DMS 273 (cell line): ENCODE measurements at regions not wholly inside any gene's neighbourhood (a gene's known extent, or its start where the extent isn't known, plus 50 kb on each side); places are given as distances from the start of the nearest gene placed in this dataset.
A peak's percentile ranks its signal among the peaks of the same experiment; 100 is the strongest.

Experiments
- DNase-seq: peaks from one replicate; lab custom pipeline; 2025; ENCODE audit not compliant: unreplicated experiment; lab: John Stamatoyannopoulos, UW

DNA sequence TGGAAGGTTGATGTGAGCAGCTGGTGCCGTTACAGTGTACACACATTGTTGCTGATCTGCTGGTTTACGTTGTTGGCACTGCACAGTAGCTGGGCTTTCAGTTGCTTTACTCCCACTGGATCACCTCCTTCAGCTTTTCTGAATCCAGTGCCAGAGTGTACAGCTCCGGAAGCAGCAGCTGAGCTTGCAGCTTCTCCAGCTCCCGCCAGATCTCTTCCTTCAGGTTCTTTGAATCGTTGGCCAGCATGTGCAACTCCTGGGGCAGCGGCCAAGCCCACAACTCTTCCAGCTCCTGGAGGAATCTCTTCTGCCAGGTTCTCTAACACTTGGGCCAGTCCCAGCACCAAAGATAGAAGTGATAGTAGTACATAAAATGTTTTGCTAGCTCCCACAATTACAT lies 149.7 kb upstream of the RRP15 start:
- no peak for DNase-seq

GRCh38 chr1:218139761-218140160 lies 145.3 kb upstream of the RRP15 start:
- DNase-seq = no peak

DNA sequence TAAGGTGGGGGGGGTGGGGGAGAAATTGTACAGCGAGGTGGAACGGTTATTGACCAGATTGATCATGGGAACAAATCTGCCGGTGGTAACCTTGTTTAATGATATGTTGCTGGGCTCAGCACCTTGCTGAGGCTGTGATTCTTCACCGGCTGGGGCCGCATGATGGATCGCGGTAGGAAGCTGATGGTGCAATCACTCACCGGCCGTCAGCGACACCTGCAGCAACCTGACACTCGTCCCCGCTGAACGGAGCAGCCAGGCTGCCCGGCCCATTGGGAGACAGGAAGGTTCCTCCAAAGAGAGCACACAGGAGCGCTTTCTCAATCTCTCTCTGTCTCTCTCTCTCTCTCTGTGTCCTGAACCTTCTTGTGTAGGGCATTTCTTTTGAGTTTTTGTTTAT lies 128.5 kb upstream of the RRP15 start:
- no peak for DNase-seq

- no peak for DNase-seq
Measured at GRCh38 chr1:218163371-218163770, 121.7 kb upstream of the RRP15 start.

DNA sequence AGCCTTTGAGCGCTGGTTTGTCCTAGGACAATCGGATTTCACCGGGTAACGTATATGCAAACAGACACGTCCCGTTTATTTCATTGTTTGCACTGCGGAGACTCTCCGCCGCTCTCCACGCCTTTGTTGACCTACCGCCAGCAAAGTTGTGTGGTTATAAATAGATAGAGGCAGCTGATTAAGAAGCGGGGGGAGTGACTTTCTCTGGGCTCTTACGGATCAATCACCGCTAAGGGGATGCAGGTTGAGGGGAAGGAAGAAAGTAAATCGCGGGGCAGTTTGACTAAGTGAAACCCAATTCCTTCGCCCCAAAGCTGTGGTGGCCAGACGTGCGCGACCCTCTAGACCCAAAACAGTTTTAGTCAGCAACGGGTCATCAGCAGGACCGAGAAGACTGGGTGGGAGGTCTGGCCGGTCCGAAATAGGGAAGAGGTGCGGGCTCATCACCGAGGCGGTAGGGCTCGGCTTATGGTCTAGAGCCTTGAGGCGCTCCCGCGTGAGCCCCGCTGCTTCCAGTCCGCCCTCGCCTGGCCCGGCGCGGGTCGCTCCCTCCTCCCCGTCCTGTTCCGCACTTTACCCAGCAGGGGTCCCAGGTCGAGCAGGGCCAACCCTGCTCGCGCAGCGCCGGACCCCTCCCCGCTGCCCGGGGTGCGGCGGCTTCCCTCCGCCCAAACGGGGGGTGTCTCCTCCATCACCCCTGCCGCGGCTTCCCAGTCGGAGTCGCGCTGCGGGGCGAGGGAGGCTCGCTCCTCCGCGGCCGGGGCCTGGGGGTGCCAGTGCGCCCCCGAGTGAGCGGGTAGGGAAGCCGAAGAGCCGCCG lies 120.8 kb upstream of the RRP15 start:
- peak; percentile 88 for DNase-seq

DNA sequence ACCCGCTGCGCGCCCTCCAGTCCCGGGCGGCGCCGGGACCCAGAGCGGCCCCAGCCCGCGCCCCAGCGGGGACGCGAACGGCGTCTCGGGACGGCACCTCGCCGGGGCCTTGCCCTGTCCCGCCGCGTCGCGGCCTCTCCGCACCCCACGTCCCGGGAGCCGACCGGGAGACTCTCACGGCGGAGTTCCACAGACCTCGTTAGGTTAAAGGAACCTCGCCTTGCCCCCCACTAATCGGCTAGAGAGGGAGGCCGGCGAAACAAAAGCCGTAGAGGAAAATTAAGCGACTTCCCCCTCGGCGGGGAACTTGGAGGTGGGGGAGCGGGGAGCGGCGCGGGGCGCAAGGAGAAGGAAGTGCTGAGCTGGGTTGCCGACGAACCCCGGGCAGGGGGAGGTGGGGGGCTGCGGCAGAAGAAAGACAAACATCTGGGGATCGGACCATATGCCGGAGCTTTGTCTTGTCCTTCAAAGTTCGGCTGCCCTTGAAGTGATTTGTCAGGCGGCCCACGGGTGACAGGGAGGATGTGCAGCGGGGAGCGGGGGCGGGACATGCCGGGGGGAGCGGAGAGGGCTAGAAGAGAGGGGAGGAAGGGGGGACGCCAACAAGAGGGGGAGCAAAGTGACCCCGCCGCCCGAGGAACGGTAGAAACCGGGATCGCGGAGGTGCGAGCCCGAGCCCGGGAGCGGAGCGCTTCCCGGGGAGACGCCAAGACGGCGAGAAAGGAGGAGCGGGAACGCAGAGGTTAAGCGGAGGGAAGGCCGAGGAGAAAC lies 120.0 kb upstream of the RRP15 start:
- peak; percentile 88 for DNase-seq

DNA sequence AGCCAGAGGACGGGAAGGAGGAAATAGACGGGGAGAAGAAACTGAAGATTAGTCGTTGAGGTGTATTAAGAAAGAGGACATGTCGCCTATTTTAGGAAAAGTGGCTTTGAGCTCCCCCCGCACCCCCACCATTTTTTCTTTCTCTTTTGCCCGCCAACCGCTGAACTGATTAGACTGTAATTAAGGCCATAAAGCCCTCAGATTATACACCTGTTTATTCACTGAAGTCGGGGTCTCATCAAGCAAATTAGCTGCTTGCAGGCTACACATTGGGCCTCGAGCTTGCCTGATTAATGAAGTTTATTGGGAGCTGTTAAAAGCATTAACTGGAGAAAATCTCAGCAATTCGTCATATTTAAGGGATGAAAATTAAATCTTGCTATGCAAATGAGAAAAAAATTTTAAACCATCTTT lies 119.4 kb upstream of the RRP15 start:
- DNase-seq = no peak

- no peak for DNase-seq
Measured at GRCh38 chr1:218166268-218166945, 118.7 kb upstream of the RRP15 start.

- peak; percentile 69 for DNase-seq
Measured at GRCh38 chr1:218171302-218171893, 113.7 kb upstream of the RRP15 start.

GRCh38 chr1:218182455-218182854 lies 102.6 kb upstream of the RRP15 start:
- no peak for DNase-seq

GRCh38 chr1:218200979-218201378 lies 84.1 kb upstream of the RRP15 start:
- DNase-seq = no peak

GRCh38 chr1:218201601-218202000 lies 83.5 kb upstream of the RRP15 start:
- DNase-seq = no peak

DNA sequence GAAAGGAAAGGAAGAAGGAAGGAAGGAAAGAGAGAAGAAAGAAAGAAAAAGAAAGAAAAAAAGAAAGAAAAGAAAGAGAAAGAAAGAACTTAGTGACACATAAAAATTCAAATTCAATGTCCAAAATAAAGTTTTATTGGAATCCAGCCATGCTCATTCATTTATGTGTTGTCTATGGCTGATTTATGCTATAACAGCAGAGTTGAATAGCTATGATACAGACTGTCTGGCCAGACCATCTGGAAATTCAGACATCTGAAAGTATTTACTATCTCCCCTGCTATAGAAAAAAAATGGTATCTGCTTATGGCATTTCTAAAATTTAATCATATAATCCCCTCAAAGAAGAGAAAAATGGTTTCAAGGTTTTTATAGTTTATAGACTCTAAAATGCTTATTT lies 79.4 kb upstream of the RRP15 start:
- DNase-seq = no peak

- no peak for DNase-seq
Measured at GRCh38 chr1:218207194-218207593, 77.9 kb upstream of the RRP15 start.

- DNase-seq = no peak
Measured at GRCh38 chr1:218209351-218209861, 75.7 kb upstream of the RRP15 start.

GRCh38 chr1:218211241-218211640 lies 73.9 kb upstream of the RRP15 start:
- no peak for DNase-seq

- DNase-seq = no peak
Measured at GRCh38 chr1:218217040-218217439, 68.1 kb upstream of the RRP15 start.

DNA sequence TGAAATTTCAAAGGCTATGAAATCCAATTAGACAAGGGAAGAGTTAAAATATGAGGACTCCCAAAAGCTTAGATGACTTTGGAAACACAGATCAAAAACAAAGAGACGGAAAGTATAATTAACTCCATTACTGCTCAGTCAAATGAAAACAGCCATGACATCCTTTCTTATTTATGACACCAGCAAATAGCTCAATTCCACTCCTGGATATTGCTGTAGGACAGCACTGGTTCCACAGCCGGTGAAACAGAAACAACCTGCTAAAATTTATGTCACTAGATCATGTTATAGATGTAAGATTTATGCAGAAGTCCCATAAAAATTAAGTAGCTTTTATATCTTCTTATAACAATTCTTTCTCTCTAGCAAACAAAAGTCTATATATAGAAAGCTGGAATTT lies 65.6 kb upstream of the RRP15 start:
- DNase-seq = no peak

DNA sequence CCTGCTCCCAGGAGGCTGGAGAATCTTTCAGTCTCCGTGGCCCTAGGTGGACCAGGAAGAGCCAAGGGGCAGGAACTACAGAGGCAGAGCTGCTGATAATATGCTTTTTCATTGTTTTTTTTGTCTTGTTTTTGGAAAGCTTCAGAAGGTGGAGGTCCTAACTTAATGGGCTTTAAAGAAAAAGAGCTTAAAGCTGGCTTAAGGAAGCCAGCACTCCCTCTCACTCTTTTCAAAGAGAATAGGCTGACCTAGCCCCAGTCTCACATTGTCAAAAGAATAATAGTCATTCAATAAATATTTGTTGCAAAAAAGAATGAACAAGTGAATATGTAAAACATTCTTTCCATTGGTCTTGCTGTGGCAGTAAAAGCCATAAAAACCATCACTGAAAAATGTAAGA lies 61.0 kb upstream of the RRP15 start:
- no peak for DNase-seq

GRCh38 chr1:218226005-218226404 lies 59.1 kb upstream of the RRP15 start:
- DNase-seq = no peak
